Thyroid gland (tissue), 4 donors: ENCODE measurements at regions not wholly inside any gene's neighbourhood (a gene's known extent, or its start where the extent isn't known, plus 50 kb on each side); places are given as distances from the start of the nearest gene placed in this dataset.

Source experiments
- DNase-seq, 2 donors: peaks; one replicate each; pipeline ENCODE4 v3.0.0-alpha.2; 2019
- H3K27ac ChIP-seq, 3 donors: fragments of 200-600 bp; sonication (generic); 1 replicate in 2 of 3; 2 replicates in 1 of 3; pipeline ENCODE4 v1.5.1; 2016 to 2019; ENCODE audit warnings: mild to moderate bottlenecking in 1 of 3, moderate library complexity in 1 of 3
- H3K27me3 ChIP-seq: fragments of 200-600 bp; sonication (generic); one replicate; pipeline ENCODE4 v1.5.1; 2019
- H3K36me3 ChIP-seq, 2 donors: fragments of 200-600 bp; sonication (generic); one replicate each; pipeline ENCODE4 v1.5.1; 2016 to 2019
- H3K4me1 ChIP-seq, 2 donors: fragments of 200-600 bp; sonication (generic); one replicate each; pipeline ENCODE4 v1.5.1; 2017 to 2019
- H3K4me3 ChIP-seq, 3 donors: fragments of 200-600 bp; sonication (generic); replicated peaks in 1 of 3; 1 replicate in 2 of 3; 2 replicates in 1 of 3; pipeline ENCODE4 v1.5.1; 2016; ENCODE audit warnings: mild to moderate bottlenecking in 1 of 3
- H3K9me3 ChIP-seq: fragments of 200-600 bp; sonication (generic); one replicate; pipeline ENCODE4 v1.5.1; 2017
- POLR2A ChIP-seq, 2 donors: fragments of 450-650 bp; IDR thresholded peaks; one replicate each; pipeline ENCODE4 v1.6.1; 2017; ENCODE audit warnings: antibody characterized with exemption in 2 of 2, mild to moderate bottlenecking in 2 of 2, moderate library complexity in 1 of 2
- WGBS, 2 donors: methylation state at CpG; one replicate each; pipeline ENCODE4 v1.1.5; 2017; 5-methylcytosine and 5-hydroxymethylcytosine counted together
- intact Hi-C: fragments of 100-400 bp; cut with DNase I; formaldehyde crosslinking; loops from one replicate; pipeline ENCODE4 v1.15.1; 2023
- TF ChIP-seq, protein P1 (sequence below), 6 experiments: fragments of 200-600 bp in 3 of 6; fragments of 450-650 bp in 3 of 6; sonication (generic) in 3 of 6; IDR thresholded peaks; one replicate each; pipeline ENCODE4 v1.5.1; 2016 to 2019; ENCODE audit warnings: antibody characterized with exemption in 6 of 6, mild to moderate bottlenecking in 2 of 6, inconsistent platforms in 1 of 6, moderate library complexity in 1 of 6

DNA sequence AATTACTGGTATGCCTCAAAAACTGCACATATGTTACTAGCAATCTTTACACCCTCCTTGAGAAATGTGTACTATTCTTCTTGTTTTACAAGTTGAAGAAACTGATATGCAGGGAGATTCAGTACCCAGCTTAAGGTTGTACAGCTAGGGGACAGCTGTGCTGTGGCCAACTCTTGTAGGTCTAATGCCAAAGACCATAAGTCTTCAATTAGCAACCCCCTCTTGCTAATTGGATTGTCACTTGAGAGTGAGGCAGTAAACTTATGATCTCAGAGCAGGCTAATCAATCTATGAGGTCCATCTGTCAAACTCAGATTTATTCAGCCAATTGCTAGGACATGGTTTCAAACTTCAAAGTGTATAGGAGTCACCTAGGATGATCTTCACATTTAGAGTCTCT is 492.0 kb upstream of the USP24 start:
- TF ChIP-seq POLR2A (IDR thresholded peaks at IDR 0.05): no peak
- TF ChIP-seq, protein P1, sequence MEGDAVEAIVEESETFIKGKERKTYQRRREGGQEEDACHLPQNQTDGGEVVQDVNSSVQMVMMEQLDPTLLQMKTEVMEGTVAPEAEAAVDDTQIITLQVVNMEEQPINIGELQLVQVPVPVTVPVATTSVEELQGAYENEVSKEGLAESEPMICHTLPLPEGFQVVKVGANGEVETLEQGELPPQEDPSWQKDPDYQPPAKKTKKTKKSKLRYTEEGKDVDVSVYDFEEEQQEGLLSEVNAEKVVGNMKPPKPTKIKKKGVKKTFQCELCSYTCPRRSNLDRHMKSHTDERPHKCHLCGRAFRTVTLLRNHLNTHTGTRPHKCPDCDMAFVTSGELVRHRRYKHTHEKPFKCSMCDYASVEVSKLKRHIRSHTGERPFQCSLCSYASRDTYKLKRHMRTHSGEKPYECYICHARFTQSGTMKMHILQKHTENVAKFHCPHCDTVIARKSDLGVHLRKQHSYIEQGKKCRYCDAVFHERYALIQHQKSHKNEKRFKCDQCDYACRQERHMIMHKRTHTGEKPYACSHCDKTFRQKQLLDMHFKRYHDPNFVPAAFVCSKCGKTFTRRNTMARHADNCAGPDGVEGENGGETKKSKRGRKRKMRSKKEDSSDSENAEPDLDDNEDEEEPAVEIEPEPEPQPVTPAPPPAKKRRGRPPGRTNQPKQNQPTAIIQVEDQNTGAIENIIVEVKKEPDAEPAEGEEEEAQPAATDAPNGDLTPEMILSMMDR (IDR thresholded peaks at IDR 0.05): no peak
- DNase-seq: no peak
- H3K27ac ChIP-seq: no peak overlapping the region
- intact Hi-C loops: no loop called here
- no peaks in the 10 kb centered on the region for H3K9me3 ChIP-seq
- H3K4me1 ChIP-seq: peaks cover 0 to 7% of the 10 kb centered on the region in 2 donors
- no peaks in the 10 kb centered on the region for H3K27me3 ChIP-seq
- no peaks in the 10 kb centered on the region for H3K36me3 ChIP-seq
- H3K4me3 ChIP-seq: no peak overlapping the region

DNA sequence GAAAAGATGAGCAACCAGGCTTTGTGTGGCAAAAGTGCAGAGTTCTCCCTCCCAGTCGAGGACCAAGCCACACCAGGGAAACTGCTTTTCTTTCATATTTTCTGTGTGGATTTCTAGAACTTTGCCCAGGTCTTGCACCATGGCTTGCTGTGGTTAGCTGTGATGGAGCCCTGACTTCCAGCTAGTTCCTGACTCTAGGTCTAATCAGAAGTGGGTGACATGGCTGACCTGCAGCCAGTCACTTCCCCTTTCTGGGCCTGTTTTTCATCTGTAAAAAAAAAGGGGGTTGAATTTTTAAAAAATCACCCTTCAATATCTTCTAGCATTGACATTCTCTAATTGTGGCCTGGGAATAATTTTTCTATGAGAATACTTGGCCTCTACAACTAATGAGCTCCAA is 491.2 kb upstream of the USP24 start:
- no peak for DNase-seq
- no peaks in the 10 kb centered on the region for H3K36me3 ChIP-seq
- intact Hi-C loops: no loop called here
- TF ChIP-seq, protein P1 (IDR thresholded peaks at IDR 0.05): no peak
- no peak for TF ChIP-seq POLR2A (IDR thresholded peaks at IDR 0.05)
- no peak overlapping the region for H3K4me3 ChIP-seq
- no peak overlapping the region for H3K27ac ChIP-seq
- WGBS, 2 donors: 92 to 100% methylated on average over 1 of the region's 1 CpG
- no peaks in the 10 kb centered on the region for H3K27me3 ChIP-seq
- H3K9me3 ChIP-seq: no peaks in the 10 kb centered on the region
- peaks cover 0 to 7% of the 10 kb centered on the region in 2 donors for H3K4me1 ChIP-seq

DNA sequence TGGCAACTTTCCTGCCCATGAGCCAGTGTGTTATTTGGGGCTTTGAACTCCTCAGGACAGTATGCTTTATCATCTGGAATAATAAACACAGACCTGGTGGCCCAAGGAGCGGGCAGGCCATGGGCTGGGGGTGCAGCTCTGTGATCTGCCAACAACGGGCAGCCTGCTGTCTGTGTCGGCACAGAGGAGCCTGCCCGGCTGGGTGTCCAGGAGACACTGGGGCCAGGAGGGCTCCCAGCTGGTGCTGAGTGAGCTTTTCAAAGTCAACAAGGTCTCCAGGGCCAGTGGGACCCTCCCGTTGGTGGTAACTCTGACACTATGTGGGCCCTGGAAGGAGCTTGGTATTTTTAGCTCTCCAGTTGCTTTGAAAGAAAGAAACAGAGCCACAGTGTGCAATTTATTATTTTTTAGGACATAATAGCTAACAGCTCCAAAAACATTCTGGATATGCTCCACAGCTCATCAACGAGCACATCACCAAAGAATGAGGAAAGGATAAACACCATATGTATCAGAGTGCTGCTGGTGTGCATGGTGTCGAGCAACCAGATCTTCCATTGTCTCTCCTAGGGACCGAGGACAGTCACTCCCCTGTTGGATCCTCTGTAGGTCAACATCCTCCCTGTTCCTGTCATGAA is 488.7 kb upstream of the USP24 start:
- Histone ChIP-seq H3K36me3 (no peaks in the 10 kb centered on the region), H3K4me1 (peaks cover 6 to 15% of the 10 kb centered on the region in 2 donors), H3K27ac (no peak overlapping the region), H3K27me3 (no peaks in the 10 kb centered on the region), H3K9me3 (no peaks in the 10 kb centered on the region), H3K4me3 (no peak overlapping the region)
- WGBS, 2 donors: 74 to 87% methylated on average over 5 to 8 of the region's 8 CpGs
- intact Hi-C loops: no loop called here
- no peak for DNase-seq
- TF ChIP-seq, protein P1 (IDR thresholded peaks at IDR 0.05): no peak
- TF ChIP-seq POLR2A (IDR thresholded peaks at IDR 0.05): no peak

DNA sequence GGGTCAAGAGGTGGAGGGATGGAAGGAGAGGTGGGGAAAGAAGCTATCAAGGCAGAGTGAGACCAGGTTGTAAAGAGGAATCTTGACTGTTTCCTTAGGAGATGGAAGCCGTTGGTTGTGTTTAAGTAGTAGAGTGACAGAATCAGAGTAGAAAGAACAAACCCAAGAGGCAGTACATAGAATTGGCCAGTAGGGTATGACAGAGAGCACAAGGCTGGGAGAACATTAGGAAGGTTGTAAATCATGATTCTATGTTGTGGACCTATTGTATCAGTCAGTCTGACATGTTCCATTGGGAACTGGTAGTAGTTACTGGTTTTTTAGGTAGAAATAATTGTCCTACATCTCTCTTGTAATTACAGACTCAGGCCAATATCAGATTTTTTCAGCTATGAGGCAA is 486.9 kb upstream of the USP24 start:
- Histone ChIP-seq H3K9me3 (no peaks in the 10 kb centered on the region), H3K27me3 (no peaks in the 10 kb centered on the region), H3K27ac (no peak overlapping the region), H3K36me3 (no peaks in the 10 kb centered on the region), H3K4me3 (no peak overlapping the region), H3K4me1 (peaks cover 13 to 16% of the 10 kb centered on the region in 2 donors)
- intact Hi-C loops: no loop called here
- no peak for TF ChIP-seq POLR2A (IDR thresholded peaks at IDR 0.05)
- TF ChIP-seq, protein P1 (IDR thresholded peaks at IDR 0.05): peak in 5 of 6 experiments; percentile 24 to 59 (median 57)
- WGBS, 2 donors: 79 to 90% methylated on average over 1 of the region's 1 CpG
- DNase-seq: no peak

DNA sequence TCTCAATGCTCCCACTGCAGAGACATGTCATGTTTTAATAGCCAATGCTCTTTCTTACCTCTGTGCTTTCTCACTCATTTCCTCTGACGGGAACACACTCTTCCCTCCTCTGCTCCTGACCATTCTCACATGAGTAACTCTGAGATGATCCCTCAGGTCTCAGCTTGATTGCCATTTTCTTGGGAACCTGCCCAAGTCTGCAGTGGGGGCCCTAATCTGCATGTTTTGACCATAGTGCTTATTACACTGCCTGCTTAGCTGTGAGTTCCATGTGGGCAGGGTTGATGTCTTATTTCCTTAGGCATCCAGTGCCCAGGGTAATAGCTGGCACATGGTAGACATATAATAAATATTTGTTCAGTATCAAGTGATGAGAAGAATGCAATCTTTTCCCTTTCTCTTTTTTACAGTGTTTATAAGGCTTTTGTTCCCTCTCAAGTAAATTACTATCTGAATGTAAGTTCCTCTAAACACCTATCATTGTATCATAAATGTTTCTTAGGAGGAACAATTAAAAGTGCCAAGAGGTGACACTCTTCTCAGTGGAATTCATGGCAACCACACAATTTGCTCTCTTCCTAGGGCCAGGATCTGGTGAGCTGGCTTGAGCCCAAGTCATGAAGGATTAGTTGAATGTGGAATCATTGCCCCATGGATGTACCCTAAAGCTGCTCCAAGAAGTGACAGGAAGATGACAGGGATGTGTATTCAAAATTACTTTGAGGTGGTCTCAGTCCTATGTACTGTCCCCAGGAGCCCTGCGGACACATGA is 485.4 kb upstream of the USP24 start:
- no peaks in the 10 kb centered on the region for H3K27me3 ChIP-seq
- H3K36me3 ChIP-seq: no peaks in the 10 kb centered on the region
- no peak overlapping the region for H3K4me3 ChIP-seq
- intact Hi-C loops: no loop called here
- H3K9me3 ChIP-seq: no peaks in the 10 kb centered on the region
- TF ChIP-seq, protein P1 (IDR thresholded peaks at IDR 0.05): no peak
- no peak for TF ChIP-seq POLR2A (IDR thresholded peaks at IDR 0.05)
- no peak overlapping the region for H3K27ac ChIP-seq
- no peak for DNase-seq
- H3K4me1 ChIP-seq: peaks cover 24 to 30% of the 10 kb centered on the region in 2 donors
- 56 to 59% methylated on average over 2 of the region's 2 CpGs for WGBS, 2 donors
